Smooth muscle cell (in vitro differentiated cells): ENCODE measurements at regions not wholly inside any gene's neighbourhood (a gene's known extent, or its start where the extent isn't known, plus 50 kb on each side); places are given as distances from the start of the nearest gene placed in this dataset.

Experiments used
- DNase-seq: peaks from one replicate; lab custom pipeline; 2025; ENCODE audit not compliant: unreplicated experiment; lab: John Stamatoyannopoulos, UW
- H2AFZ ChIP-seq: fragments of 200-600 bp; sonication (generic); 2 replicates; pipeline ENCODE4 v1.6.0; 2016; ENCODE audit warnings: antibody characterized with exemption, low read depth, mild to moderate bottlenecking
- H3F3A ChIP-seq: fragments of 200-600 bp; sonication (generic); 2 replicates; pipeline ENCODE4 v1.6.0; 2017; ENCODE audit warnings: antibody characterized with exemption, low read depth
- H3K27ac ChIP-seq: fragments of 200-600 bp; sonication (generic); 2 replicates; pipeline ENCODE4 v1.5.1; 2016; ENCODE audit warnings: low read depth, mild to moderate bottlenecking
- H3K27me3 ChIP-seq: fragments of 200-600 bp; sonication (generic); 2 replicates; pipeline ENCODE4 v1.6.1; 2016; ENCODE audit warnings: low read depth, mild to moderate bottlenecking
- H3K36me3 ChIP-seq: fragments of 200-600 bp; sonication (generic); 2 replicates; pipeline ENCODE4 v1.5.1; 2016; ENCODE audit warnings: low read depth
- H3K4me1 ChIP-seq: fragments of 200-600 bp; sonication (generic); 2 replicates; pipeline ENCODE4 v1.5.1; 2016; ENCODE audit warnings: low read depth
- H3K4me2 ChIP-seq: fragments of 200-600 bp; sonication (generic); 2 replicates; pipeline ENCODE4 v1.6.0; 2016; ENCODE audit warnings: mild to moderate bottlenecking
- H3K4me3 ChIP-seq: fragments of 200-600 bp; sonication (generic); 2 replicates; pipeline ENCODE4 v1.5.1; 2016; ENCODE audit warnings: mild to moderate bottlenecking
- H3K79me2 ChIP-seq: fragments of 200-600 bp; sonication (generic); 2 replicates; pipeline ENCODE4 v1.6.0; 2016; ENCODE audit warnings: low read depth, mild to moderate bottlenecking
- H3K9ac ChIP-seq: fragments of 200-600 bp; sonication (generic); 2 replicates; pipeline ENCODE4 v1.6.0; 2016; ENCODE audit warnings: low read depth
- H3K9me3 ChIP-seq: fragments of 200-600 bp; sonication (generic); replicated peaks from 2 replicates; pipeline ENCODE4 v1.5.1; 2016; ENCODE audit warnings: low read depth
- H4K20me1 ChIP-seq: fragments of 200-600 bp; sonication (generic); 2 replicates; pipeline ENCODE4 v1.6.0; 2016; ENCODE audit warnings: low read depth
- CTCF ChIP-seq: fragments of 200-600 bp; sonication (generic); IDR thresholded peaks from 2 replicates; pipeline ENCODE4 v1.5.1; 2017; ENCODE audit warnings: borderline replicate concordance, mild to moderate bottlenecking, antibody characterized with exemption; ENCODE audit not compliant: insufficient read depth, poor library complexity, severe bottlenecking
- WGBS: methylation state at CpG from one replicate; pipeline ENCODE4 v1.1.7; 2016; ENCODE audit warnings: low lambda C conversion rate; 5-methylcytosine and 5-hydroxymethylcytosine counted together

DNA sequence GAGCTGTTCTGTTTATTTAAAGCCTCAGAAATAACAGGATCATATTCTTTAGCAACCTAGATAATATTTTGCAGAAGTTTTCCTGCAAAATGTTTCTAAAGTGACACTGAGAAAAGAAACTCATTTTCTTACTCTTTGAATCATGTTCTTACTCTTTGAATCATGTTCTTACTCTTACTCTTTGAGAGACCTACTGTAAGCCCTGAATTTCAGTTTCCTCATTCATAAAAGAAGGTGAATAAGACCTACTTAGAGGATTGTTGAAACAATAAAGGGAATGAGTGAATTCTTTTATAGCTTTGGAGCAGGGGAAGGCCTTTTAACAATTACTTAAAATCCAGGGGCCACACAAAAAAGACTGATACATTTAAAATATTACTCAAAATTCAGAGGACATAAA is 221.7 kb upstream of the CMC1 start:
- TF ChIP-seq CTCF: no peak

GRCh38 chr3:28022916-28023315 is 218.5 kb upstream of the CMC1 start:
- H4K20me1 ChIP-seq: no peaks in the 10 kb centered on the region
- no peak overlapping the region for H2AFZ ChIP-seq
- H3K9me3 ChIP-seq: no peaks in the 10 kb centered on the region
- no peaks in the 10 kb centered on the region for H3K27me3 ChIP-seq
- H3K36me3 ChIP-seq: no peaks in the 10 kb centered on the region
- H3K4me1 ChIP-seq: no peaks in the 10 kb centered on the region
- H3K4me3 ChIP-seq: no peak overlapping the region
- no peak overlapping the region for H3K27ac ChIP-seq
- DNase-seq: no peak
- WGBS: 90% methylated on average over 3 of the region's 3 CpGs
- H3K79me2 ChIP-seq: no peaks in the 10 kb centered on the region
- no peaks in the 10 kb centered on the region for H3F3A ChIP-seq
- no peak overlapping the region for H3K4me2 ChIP-seq
- H3K9ac ChIP-seq: no peak overlapping the region
- TF ChIP-seq CTCF: no peak

More for the DNA sequence above, 221.7 kb upstream of the CMC1 start:
- Histone ChIP-seq H3K79me2 (no peaks in the 10 kb centered on the region), H2AFZ (no peak overlapping the region), H3K4me3 (no peak overlapping the region), H3K9me3 (no peaks in the 10 kb centered on the region), H3F3A (no peaks in the 10 kb centered on the region), H3K27ac (no peak overlapping the region), H3K4me2 (no peak overlapping the region), H3K4me1 (no peaks in the 10 kb centered on the region), H3K9ac (no peak overlapping the region), H3K36me3 (no peaks in the 10 kb centered on the region), H3K27me3 (no peaks in the 10 kb centered on the region), H4K20me1 (no peaks in the 10 kb centered on the region)
- no peak for DNase-seq

GRCh38 chr3:28028554-28028953 is 212.9 kb upstream of the CMC1 start:
- H3K9ac ChIP-seq: no peak overlapping the region
- no peak overlapping the region for H3K4me3 ChIP-seq
- no peak for TF ChIP-seq CTCF
- no peak overlapping the region for H3K27ac ChIP-seq
- H3K27me3 ChIP-seq: no peaks in the 10 kb centered on the region
- H2AFZ ChIP-seq: no peak overlapping the region
- H3K36me3 ChIP-seq: no peaks in the 10 kb centered on the region
- no peaks in the 10 kb centered on the region for H3F3A ChIP-seq
- H3K9me3 ChIP-seq: no peaks in the 10 kb centered on the region
- no peaks in the 10 kb centered on the region for H3K4me1 ChIP-seq
- no peak for DNase-seq
- no peaks in the 10 kb centered on the region for H4K20me1 ChIP-seq
- no peak overlapping the region for H3K4me2 ChIP-seq
- WGBS: 75% methylated on average over 4 of the region's 4 CpGs
- H3K79me2 ChIP-seq: no peaks in the 10 kb centered on the region

- no peak overlapping the region for H3K27ac ChIP-seq
- H2AFZ ChIP-seq: no peak overlapping the region
- no peak for TF ChIP-seq CTCF
- H3K9ac ChIP-seq: no peak overlapping the region
- H4K20me1 ChIP-seq: no peaks in the 10 kb centered on the region
- H3K4me1 ChIP-seq: no peaks in the 10 kb centered on the region
- H3K9me3 ChIP-seq: no peaks in the 10 kb centered on the region
- H3K79me2 ChIP-seq: no peaks in the 10 kb centered on the region
- H3K4me2 ChIP-seq: no peak overlapping the region
- no peak overlapping the region for H3K4me3 ChIP-seq
- no peaks in the 10 kb centered on the region for H3K36me3 ChIP-seq
- DNase-seq: no peak
- 85% methylated on average over 3 of the region's 3 CpGs for WGBS
- no peaks in the 10 kb centered on the region for H3K27me3 ChIP-seq
- H3F3A ChIP-seq: no peaks in the 10 kb centered on the region
These were observed 208.2 kb upstream of the CMC1 start for GRCh38 chr3:28033059-28033784.
